HepG2 (cell line): ENCODE measurements at regions not wholly inside any gene's neighbourhood (a gene's known extent, or its start where the extent isn't known, plus 50 kb on each side); places are given as distances from the start of the nearest gene placed in this dataset.

Experiments used
- ATAC-seq: fragments of 200-7000 bp; cut with Tn5 transposase; 3 replicates; pipeline ENCODE4 v1.9.1; 2020; ENCODE audit warnings: mild to moderate bottlenecking, moderate library complexity
- BruUV-seq: library from RNA; stranded (reverse); fragments of 400-500 nt; replicated peaks from 2 replicates; lab custom pipeline; 2021; lab: Mats Ljungman, UMichigan
- CTCF ChIA-PET: fragments of 300-600 bp; formaldehyde crosslinking; extraction: SDS; loops from one replicate; lab custom pipeline; 2021; ENCODE audit warnings: low total read pairs, inconsistent platforms, low intra/inter-chr PET ratio; lab: Yijun Ruan, JAX
- POLR2A ChIA-PET: fragments of 350-600 bp; sonication (Branson Sonifier 250); formaldehyde crosslinking; loops from one replicate; lab custom pipeline; 2020; ENCODE audit warnings: antibody characterized with exemption, inconsistent platforms; lab: Yijun Ruan, JAX
- DNase-seq: peaks from one replicate; pipeline ENCODE4 v3.0.0-alpha.2; 2015; ENCODE audit warnings: low spot score
- FAIRE-seq: peaks from 3 replicates; lab custom pipeline; 2011; peaks lifted over from hg19 to GRCh38; lab: Jason Lieb, UNC
- H2AFZ ChIP-seq: one replicate; pipeline ENCODE4 v1.6.1; 2011; ENCODE audit warnings: low read length, inconsistent platforms
- H3K27ac ChIP-seq: fragments of 300-600 bp; 3 replicates; pipeline ENCODE4 v1.8.0; 2011; ENCODE audit warnings: mixed run types, mild to moderate bottlenecking, mixed read lengths, low read length, inconsistent platforms; ENCODE audit not compliant: insufficient read depth; ENCODE audit errors: extremely low read length
- H3K27me3 ChIP-seq, 2 experiments: fragments of 200-600 bp in 1 of 2; 2 replicates in 1 of 2; 3 replicates in 1 of 2; pipeline versions ENCODE4 v1.6.0 to v1.8.0; 2011; ENCODE audit warnings: low read length in 2 of 2, mild to moderate bottlenecking in 2 of 2, moderate library complexity in 2 of 2, inconsistent platforms in 1 of 2; ENCODE audit not compliant: insufficient read depth in 2 of 2, control insufficient read depth in 1 of 2
- H3K36me3 ChIP-seq, 2 experiments: fragments of 200-600 bp in 1 of 2; replicated peaks in 1 of 2; 2 replicates in 1 of 2; 3 replicates in 1 of 2; pipeline versions ENCODE4 v1.5.1 to v1.8.0; 2011; ENCODE audit warnings: low read length in 2 of 2, inconsistent platforms in 1 of 2; ENCODE audit not compliant: insufficient read depth in 2 of 2, control insufficient read depth in 1 of 2
- H3K4me1 ChIP-seq: 2 replicates; pipeline ENCODE4 v1.5.1; 2012; ENCODE audit warnings: low read length, inconsistent platforms; ENCODE audit not compliant: insufficient read depth
- H3K4me2 ChIP-seq: 2 replicates; pipeline ENCODE4 v1.6.0; 2011; ENCODE audit warnings: low read depth, low read length, inconsistent platforms
- H3K4me3 ChIP-seq, 3 experiments: fragments of 200-600 bp in 1 of 3; sonication (generic), shearing (Covaris generic) in 1 of 3; replicated peaks in 1 of 3; 2 replicates each; pipeline ENCODE4 v1.5.1; 2011 to 2016; ENCODE audit warnings: low read length in 3 of 3, inconsistent platforms in 2 of 3, low read depth in 2 of 3, mild to moderate bottlenecking in 2 of 3, control low read depth in 1 of 3, mixed read lengths in 1 of 3; ENCODE audit not compliant: insufficient read depth in 1 of 3
- H3K79me2 ChIP-seq: one replicate; pipeline ENCODE4 v1.6.1; 2011; ENCODE audit warnings: low read length, inconsistent platforms; ENCODE audit not compliant: insufficient read depth
- H3K9ac ChIP-seq: 2 replicates; pipeline ENCODE4 v1.6.0; 2011; ENCODE audit warnings: mild to moderate bottlenecking, low read depth, low read length, inconsistent platforms; ENCODE audit not compliant: insufficient read depth
- H3K9me3 ChIP-seq: 2 replicates; pipeline ENCODE4 v1.5.1; 2012; ENCODE audit warnings: mild to moderate bottlenecking, low read length
- H4K20me1 ChIP-seq: 2 replicates; pipeline ENCODE4 v1.6.0; 2011; ENCODE audit warnings: inconsistent platforms, mild to moderate bottlenecking, low read length, moderate library complexity; ENCODE audit not compliant: insufficient read depth
- ATF7 ChIP-seq, 2 experiments: fragments of 450-650 bp in 1 of 2; sonication (generic) in 1 of 2; formaldehyde crosslinking in 1 of 2; IDR thresholded peaks; 2 replicates each; pipeline versions ENCODE4 v1.4.0 to v1.6.1; 2016 to 2020; ENCODE audit warnings: antibody characterized with exemption in 1 of 2, mild to moderate bottlenecking in 1 of 2, missing genetic modification reagents in 1 of 2
- BCLAF1 ChIP-seq: fragments of 450-650 bp; IDR thresholded peaks from 2 replicates; pipeline ENCODE4 v1.6.1; 2017; ENCODE audit warnings: mild to moderate bottlenecking
- CEBPB ChIP-seq: IDR thresholded peaks from 2 replicates; pipeline ENCODE4 v1.6.1; 2011; ENCODE audit warnings: low read depth, low read length, improper control_type of control experiment, borderline replicate concordance
- GATA4 ChIP-seq: sonication (generic); IDR thresholded peaks from 2 replicates; pipeline ENCODE4 v1.6.1; 2016; ENCODE audit warnings: antibody characterized with exemption, low read depth, borderline replicate concordance
- IRF1 ChIP-seq: sonication (generic); formaldehyde crosslinking; IDR thresholded peaks from 2 replicates; pipeline ENCODE4 v1.4.0; 2020; ENCODE audit warnings: low read depth, mild to moderate bottlenecking, missing genetic modification reagents
- MAFK ChIP-seq, 2 experiments: IDR thresholded peaks in 1 of 2; conservative IDR thresholded peaks in 1 of 2; 2 replicates each; pipeline ENCODE4 v1.6.1; 2011; ENCODE audit warnings: improper control_type of control experiment in 2 of 2, low read length in 2 of 2
- PCBP2 ChIP-seq: fragments of 200-400 bp; formaldehyde crosslinking; optimal IDR thresholded peaks from 2 replicates; pipeline ENCODE3; 2018; ENCODE audit warnings: low read length, low read depth; ENCODE audit not compliant: poor library complexity, severe bottlenecking
- ZBTB14 ChIP-seq: sonication (generic); formaldehyde crosslinking; IDR thresholded peaks from 2 replicates; pipeline ENCODE4 v1.4.0; 2020; ENCODE audit warnings: missing genetic modification reagents
- ZBTB7A ChIP-seq: sonication (generic); formaldehyde crosslinking; IDR thresholded peaks from 2 replicates; pipeline ENCODE4 v1.8.0; 2022; ENCODE audit warnings: mild to moderate bottlenecking, missing genetic modification reagents
- ZFAT ChIP-seq: sonication (generic); formaldehyde crosslinking; conservative IDR thresholded peaks from 2 replicates; pipeline ENCODE4 v1.8.1; 2023; ENCODE audit warnings: missing genetic modification reagents, inconsistent platforms
- ZNF547 ChIP-seq: sonication (generic); formaldehyde crosslinking; IDR thresholded peaks from 2 replicates; pipeline ENCODE4 v1.5.1; 2020; ENCODE audit warnings: mild to moderate bottlenecking, missing genetic modification reagents
- ZNF629 ChIP-seq: sonication (generic); formaldehyde crosslinking; conservative IDR thresholded peaks from 2 replicates; pipeline ENCODE4 v1.5.0; 2020; ENCODE audit warnings: missing genetic modification reagents
- ZNF740 ChIP-seq: sonication (generic); formaldehyde crosslinking; IDR thresholded peaks from 2 replicates; pipeline ENCODE4 v1.4.0; 2020; ENCODE audit warnings: missing genetic modification reagents
- WGBS: methylation state at CpG from one replicate; pipeline ENCODE4 v1.1.6; 2017; ENCODE audit warnings: low lambda C conversion rate; 5-methylcytosine and 5-hydroxymethylcytosine counted together
- in situ Hi-C: cut with HindIII; loops from 2 replicates; pipeline ENCODE4 v1.10.0; 2017; ENCODE audit warnings: low pct_unique_long_range_greater_than_20kb; ENCODE audit not compliant: extremely low pct_ligation_motif_present
- intact Hi-C: fragments of 100-400 bp; cut with micrococcal nuclease; formaldehyde crosslinking; loops from one replicate; pipeline ENCODE4 v1.10.0; 2022; ENCODE audit not compliant: unreplicated experiment

GRCh38 chr2:166634706-166635105, 140.7 kb upstream of the SCN7A start:
- no TSS peak for BruUV-seq
- WGBS: 44% methylated on average over 4 of the region's 4 CpGs
- DNase-seq (no peak), FAIRE-seq (no peak), ATAC-seq (no peak)
- Histone ChIP-seq H3K9me3 (no peaks in the 10 kb centered on the region), H3K79me2 (no peaks in the 10 kb centered on the region), H3K4me1 (no peaks in the 10 kb centered on the region), H2AFZ (no peak overlapping the region), H3K36me3 (no peaks in the 10 kb centered on the region), H3K9ac (no peak overlapping the region), H3K27ac (no peak overlapping the region), H3K4me3 (no peak overlapping the region), H4K20me1 (no peaks in the 10 kb centered on the region), H3K4me2 (no peak overlapping the region), H3K27me3 (no peaks in the 10 kb centered on the region)
- POLR2A ChIA-PET: no interaction called here
- TF ChIP-seq ZBTB7A: no peak
- no peak for TF ChIP-seq PCBP2
- no peak for TF ChIP-seq ZFAT (CRISPR knock-in tag)
- TF ChIP-seq ATF7 (IDR thresholded peaks at IDR 0.05): peak; percentile 53
- TF ChIP-seq ATF7 (CRISPR knock-in tag; IDR thresholded peaks at IDR 0.05): no peak
- no peak for TF ChIP-seq ZNF547 (CRISPR knock-in tag)
- no peak for TF ChIP-seq ZNF629 (CRISPR knock-in tag)
- TF ChIP-seq CEBPB: peak; percentile 37; the same call in 1 of the 2 replicates
- no peak for TF ChIP-seq GATA4
- no peak for TF ChIP-seq IRF1 (CRISPR knock-in tag)
- intact Hi-C loops (no loop called here), in situ Hi-C loops (no loop called here)
- CTCF ChIA-PET: no interaction called here

GRCh38 chr2:166632616-166633015, 138.6 kb upstream of the SCN7A start:
- FAIRE-seq: no peak
- POLR2A ChIA-PET: no interaction called here
- TF ChIP-seq BCLAF1 (no peak), MAFK (conservative IDR thresholded peaks at IDR 0.05 in 1 of 2, IDR thresholded peaks at IDR 0.05 in 1 of 2; ENCODE audit: low read length in 2 of 2) (no peak), ZNF740 (CRISPR knock-in tag) (no peak), ZBTB14 (CRISPR knock-in tag) (no peak)

More at GRCh38 chr2:166632616-166633015, 138.6 kb upstream of the SCN7A start:
- Histone ChIP-seq H3K4me1 (no peaks in the 10 kb centered on the region), H2AFZ (no peak overlapping the region), H3K36me3 (no peaks in the 10 kb centered on the region), H3K9ac (no peak overlapping the region), H3K4me2 (no peak overlapping the region), H3K4me3 (no peak overlapping the region), H3K27me3 (no peaks in the 10 kb centered on the region), H3K79me2 (no peaks in the 10 kb centered on the region), H3K9me3 (no peaks in the 10 kb centered on the region), H3K27ac (no peak overlapping the region), H4K20me1 (no peaks in the 10 kb centered on the region)
- BruUV-seq: no TSS peak
- intact Hi-C loops: no loop called here
- DNase-seq (no peak), ATAC-seq (no peak)
- in situ Hi-C loops: no loop called here
- CTCF ChIA-PET: no interaction called here
- WGBS: 14% methylated on average over 3 of the region's 3 CpGs
